ENCODE measurements at regions not wholly inside any gene's neighbourhood (a gene's known extent, or its start where the extent isn't known, plus 50 kb on each side); places are given as distances from the start of the nearest gene placed in this dataset.

DNA sequence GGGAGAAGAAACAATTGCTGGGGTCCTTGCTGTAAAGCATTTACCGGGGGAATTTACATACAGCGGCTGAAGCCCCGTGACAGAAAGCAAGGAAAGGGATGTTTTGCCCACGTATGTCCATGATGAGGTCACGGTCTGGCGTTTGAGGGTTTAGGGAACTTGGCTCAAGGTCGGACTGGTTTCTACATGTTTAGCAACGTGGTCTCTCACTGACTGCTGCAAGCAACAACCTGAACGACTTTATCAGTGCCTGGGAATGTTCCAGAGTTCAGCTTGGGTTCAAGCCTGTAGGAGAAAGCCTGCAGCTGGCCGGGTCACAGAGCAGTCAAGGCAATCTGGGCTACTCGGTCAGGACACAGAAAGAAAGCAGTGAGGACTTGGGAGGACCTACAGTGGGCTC is 323.3 kb downstream of the AJAP1 start:
- H3K27ac ChIP-seq (ENCODE audit: low read depth in 1 of 2, low read length in 2 of 2), result no peak overlapping the region
- 37% methylated on average over 11 of the region's 11 CpGs for WGBS
- H3K9ac ChIP-seq (ENCODE audit: low read depth in 1 of 2, low read length in 2 of 2), result no peak overlapping the region
- no peak for TF ChIP-seq NR2F2 (IDR thresholded peaks at IDR 0.05)
- H3K4me3 ChIP-seq (ENCODE audit: low read depth in 1 of 3, low read length in 3 of 3), result no peak overlapping the region
- no peaks in the 10 kb centered on the region for H3K27me3 ChIP-seq (ENCODE audit: control insufficient read depth in 4 of 4, insufficient read depth in 4 of 4, low read length in 3 of 4)
- no peaks in the 10 kb centered on the region for H3K4me1 ChIP-seq (ENCODE audit: control insufficient read depth in 4 of 4, insufficient read depth in 4 of 4, low read length in 3 of 4)
- H3K36me3 ChIP-seq (ENCODE audit: control insufficient read depth in 4 of 4, insufficient read depth in 3 of 4, low read depth in 1 of 4, low read length in 3 of 4), result no peaks in the 10 kb centered on the region
- DNase-seq (ENCODE audit: low spot score), result no peak
- H3K9me3 ChIP-seq (ENCODE audit: control insufficient read depth in 4 of 4, low read length in 3 of 4), result no peaks in the 10 kb centered on the region

- H3K27ac ChIP-seq (ENCODE audit: low read depth in 1 of 2, low read length in 2 of 2), result no peak overlapping the region
- no peaks in the 10 kb centered on the region for H3K27me3 ChIP-seq (ENCODE audit: control insufficient read depth in 4 of 4, insufficient read depth in 4 of 4, low read length in 3 of 4)
- no peak for DNase-seq (ENCODE audit: low spot score)
- 87% methylated on average over 15 of the region's 15 CpGs for WGBS
- H3K36me3 ChIP-seq (ENCODE audit: control insufficient read depth in 4 of 4, insufficient read depth in 3 of 4, low read depth in 1 of 4, low read length in 3 of 4), result no peaks in the 10 kb centered on the region
- H3K9ac ChIP-seq (ENCODE audit: low read depth in 1 of 2, low read length in 2 of 2), result no peak overlapping the region
- no peaks in the 10 kb centered on the region for H3K9me3 ChIP-seq (ENCODE audit: control insufficient read depth in 4 of 4, low read length in 3 of 4)
- TF ChIP-seq CTCF (IDR thresholded peaks at IDR 0.05; ENCODE audit: low read depth, low read length, missing input control), result no peak
- TF ChIP-seq, protein P1, sequence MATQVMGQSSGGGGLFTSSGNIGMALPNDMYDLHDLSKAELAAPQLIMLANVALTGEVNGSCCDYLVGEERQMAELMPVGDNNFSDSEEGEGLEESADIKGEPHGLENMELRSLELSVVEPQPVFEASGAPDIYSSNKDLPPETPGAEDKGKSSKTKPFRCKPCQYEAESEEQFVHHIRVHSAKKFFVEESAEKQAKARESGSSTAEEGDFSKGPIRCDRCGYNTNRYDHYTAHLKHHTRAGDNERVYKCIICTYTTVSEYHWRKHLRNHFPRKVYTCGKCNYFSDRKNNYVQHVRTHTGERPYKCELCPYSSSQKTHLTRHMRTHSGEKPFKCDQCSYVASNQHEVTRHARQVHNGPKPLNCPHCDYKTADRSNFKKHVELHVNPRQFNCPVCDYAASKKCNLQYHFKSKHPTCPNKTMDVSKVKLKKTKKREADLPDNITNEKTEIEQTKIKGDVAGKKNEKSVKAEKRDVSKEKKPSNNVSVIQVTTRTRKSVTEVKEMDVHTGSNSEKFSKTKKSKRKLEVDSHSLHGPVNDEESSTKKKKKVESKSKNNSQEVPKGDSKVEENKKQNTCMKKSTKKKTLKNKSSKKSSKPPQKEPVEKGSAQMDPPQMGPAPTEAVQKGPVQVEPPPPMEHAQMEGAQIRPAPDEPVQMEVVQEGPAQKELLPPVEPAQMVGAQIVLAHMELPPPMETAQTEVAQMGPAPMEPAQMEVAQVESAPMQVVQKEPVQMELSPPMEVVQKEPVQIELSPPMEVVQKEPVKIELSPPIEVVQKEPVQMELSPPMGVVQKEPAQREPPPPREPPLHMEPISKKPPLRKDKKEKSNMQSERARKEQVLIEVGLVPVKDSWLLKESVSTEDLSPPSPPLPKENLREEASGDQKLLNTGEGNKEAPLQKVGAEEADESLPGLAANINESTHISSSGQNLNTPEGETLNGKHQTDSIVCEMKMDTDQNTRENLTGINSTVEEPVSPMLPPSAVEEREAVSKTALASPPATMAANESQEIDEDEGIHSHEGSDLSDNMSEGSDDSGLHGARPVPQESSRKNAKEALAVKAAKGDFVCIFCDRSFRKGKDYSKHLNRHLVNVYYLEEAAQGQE (IDR thresholded peaks at IDR 0.05), result no peak
- TF ChIP-seq YY1 (IDR thresholded peaks at IDR 0.05), result no peak
- no peak for TF ChIP-seq RXRA (IDR thresholded peaks at IDR 0.05)
- no peak for TF ChIP-seq EGR1 (IDR thresholded peaks at IDR 0.05; ENCODE audit: low read depth in 2 of 2)
- no peak for TF ChIP-seq GABPA (IDR thresholded peaks at IDR 0.05 in 1 of 2, conservative IDR thresholded peaks at IDR 0.05 in 1 of 2)
- no peak for TF ChIP-seq JUND (IDR thresholded peaks at IDR 0.05)
- no peak for TF ChIP-seq FOXA1 (IDR thresholded peaks at IDR 0.05)
- no peak for TF ChIP-seq RAD21 (IDR thresholded peaks at IDR 0.05)
- TF ChIP-seq HNF4G (IDR thresholded peaks at IDR 0.05), result no peak
- no peak for TF ChIP-seq TAF1 (conservative IDR thresholded peaks at IDR 0.05)
- TF ChIP-seq ATF3 (IDR thresholded peaks at IDR 0.05), result no peak
- no peak for TF ChIP-seq HNF4A (conservative IDR thresholded peaks at IDR 0.05)
- TF ChIP-seq SP1 (IDR thresholded peaks at IDR 0.05), result no peak
- no peak for TF ChIP-seq MAX (IDR thresholded peaks at IDR 0.05)
- TF ChIP-seq NR2F2 (IDR thresholded peaks at IDR 0.05), result no peak
- no peak for TF ChIP-seq FOXA2 (IDR thresholded peaks at IDR 0.05)
- TF ChIP-seq ZBTB33 (IDR thresholded peaks at IDR 0.05), result no peak
- no peaks in the 10 kb centered on the region for H3K4me1 ChIP-seq (ENCODE audit: control insufficient read depth in 4 of 4, insufficient read depth in 4 of 4, low read length in 3 of 4)
- H3K4me3 ChIP-seq (ENCODE audit: low read depth in 1 of 3, low read length in 3 of 3), result no peak overlapping the region
Measured at GRCh38 chr1:4976859-4977440, 322.5 kb downstream of the AJAP1 start.
